Smooth muscle cell (in vitro differentiated cells): ENCODE measurements at regions not wholly inside any gene's neighbourhood (a gene's known extent, or its start where the extent isn't known, plus 50 kb on each side); places are given as distances from the start of the nearest gene placed in this dataset.

ENCODE experiments used
- DNase-seq: peaks from one replicate; lab custom pipeline; 2025; ENCODE audit not compliant: unreplicated experiment; lab: John Stamatoyannopoulos, UW
- H2AFZ ChIP-seq: fragments of 200-600 bp; sonication (generic); 2 replicates; pipeline ENCODE4 v1.6.0; 2016; ENCODE audit warnings: antibody characterized with exemption, low read depth, mild to moderate bottlenecking
- H3F3A ChIP-seq: fragments of 200-600 bp; sonication (generic); 2 replicates; pipeline ENCODE4 v1.6.0; 2017; ENCODE audit warnings: antibody characterized with exemption, low read depth
- H3K27ac ChIP-seq: fragments of 200-600 bp; sonication (generic); 2 replicates; pipeline ENCODE4 v1.5.1; 2016; ENCODE audit warnings: low read depth, mild to moderate bottlenecking
- H3K27me3 ChIP-seq: fragments of 200-600 bp; sonication (generic); 2 replicates; pipeline ENCODE4 v1.6.1; 2016; ENCODE audit warnings: low read depth, mild to moderate bottlenecking
- H3K36me3 ChIP-seq: fragments of 200-600 bp; sonication (generic); 2 replicates; pipeline ENCODE4 v1.5.1; 2016; ENCODE audit warnings: low read depth
- H3K4me1 ChIP-seq: fragments of 200-600 bp; sonication (generic); 2 replicates; pipeline ENCODE4 v1.5.1; 2016; ENCODE audit warnings: low read depth
- H3K4me2 ChIP-seq: fragments of 200-600 bp; sonication (generic); 2 replicates; pipeline ENCODE4 v1.6.0; 2016; ENCODE audit warnings: mild to moderate bottlenecking
- H3K4me3 ChIP-seq: fragments of 200-600 bp; sonication (generic); 2 replicates; pipeline ENCODE4 v1.5.1; 2016; ENCODE audit warnings: mild to moderate bottlenecking
- H3K79me2 ChIP-seq: fragments of 200-600 bp; sonication (generic); 2 replicates; pipeline ENCODE4 v1.6.0; 2016; ENCODE audit warnings: low read depth, mild to moderate bottlenecking
- H3K9ac ChIP-seq: fragments of 200-600 bp; sonication (generic); 2 replicates; pipeline ENCODE4 v1.6.0; 2016; ENCODE audit warnings: low read depth
- H3K9me3 ChIP-seq: fragments of 200-600 bp; sonication (generic); replicated peaks from 2 replicates; pipeline ENCODE4 v1.5.1; 2016; ENCODE audit warnings: low read depth
- H4K20me1 ChIP-seq: fragments of 200-600 bp; sonication (generic); 2 replicates; pipeline ENCODE4 v1.6.0; 2016; ENCODE audit warnings: low read depth
- CTCF ChIP-seq: fragments of 200-600 bp; sonication (generic); IDR thresholded peaks from 2 replicates; pipeline ENCODE4 v1.5.1; 2017; ENCODE audit warnings: borderline replicate concordance, mild to moderate bottlenecking, antibody characterized with exemption; ENCODE audit not compliant: insufficient read depth, poor library complexity, severe bottlenecking
- WGBS: methylation state at CpG from one replicate; pipeline ENCODE4 v1.1.7; 2016; ENCODE audit warnings: low lambda C conversion rate; 5-methylcytosine and 5-hydroxymethylcytosine counted together

DNA sequence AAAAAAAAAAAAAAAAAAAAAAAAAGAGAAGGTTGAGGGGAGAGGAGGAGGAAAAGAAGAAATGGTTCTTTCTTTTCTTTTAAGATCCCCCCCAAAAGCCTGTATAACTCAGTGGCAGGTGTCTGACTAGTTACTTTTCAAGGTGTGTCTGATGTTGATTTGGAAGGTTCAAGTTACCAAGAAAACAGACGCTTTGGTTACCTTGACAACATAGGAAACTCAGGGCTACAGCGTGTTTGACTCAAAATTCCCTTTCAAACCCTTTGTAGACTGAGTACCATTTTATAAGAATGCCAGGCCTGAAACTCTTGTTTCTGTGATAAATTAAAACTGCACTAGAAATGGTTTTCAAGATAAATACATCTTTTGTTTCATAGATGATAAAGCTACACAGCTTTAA is 286.8 kb downstream of the SKIDA1 start:
- Histone ChIP-seq H3K4me3 (no peak overlapping the region), H3K4me1 (no peaks in the 10 kb centered on the region), H3K4me2 (no peak overlapping the region), H3K79me2 (no peaks in the 10 kb centered on the region), H3K27me3 (no peaks in the 10 kb centered on the region), H2AFZ (no peak overlapping the region), H3K9me3 (no peaks in the 10 kb centered on the region), H4K20me1 (no peaks in the 10 kb centered on the region), H3K9ac (no peak overlapping the region), H3F3A (no peaks in the 10 kb centered on the region), H3K27ac (no peak overlapping the region), H3K36me3 (no peaks in the 10 kb centered on the region)
- no peak for DNase-seq
- WGBS, result 88% methylated on average over 2 of the region's 2 CpGs
- no peak for TF ChIP-seq CTCF

GRCh38 chr10:21238044-21238443 is 287.4 kb downstream of the SKIDA1 start:
- no peak for TF ChIP-seq CTCF
- DNase-seq, result no peak
- H3K27me3 ChIP-seq, result no peaks in the 10 kb centered on the region
- WGBS, result 93% methylated on average over 5 of the region's 5 CpGs
- no peaks in the 10 kb centered on the region for H3K36me3 ChIP-seq
- no peaks in the 10 kb centered on the region for H3F3A ChIP-seq
- no peak overlapping the region for H2AFZ ChIP-seq
- H4K20me1 ChIP-seq, result no peaks in the 10 kb centered on the region
- H3K4me2 ChIP-seq, result no peak overlapping the region
- H3K4me1 ChIP-seq, result no peaks in the 10 kb centered on the region
- H3K9me3 ChIP-seq, result no peaks in the 10 kb centered on the region
- H3K4me3 ChIP-seq, result no peak overlapping the region
- H3K9ac ChIP-seq, result no peak overlapping the region
- H3K27ac ChIP-seq, result no peak overlapping the region
- H3K79me2 ChIP-seq, result no peaks in the 10 kb centered on the region

DNA sequence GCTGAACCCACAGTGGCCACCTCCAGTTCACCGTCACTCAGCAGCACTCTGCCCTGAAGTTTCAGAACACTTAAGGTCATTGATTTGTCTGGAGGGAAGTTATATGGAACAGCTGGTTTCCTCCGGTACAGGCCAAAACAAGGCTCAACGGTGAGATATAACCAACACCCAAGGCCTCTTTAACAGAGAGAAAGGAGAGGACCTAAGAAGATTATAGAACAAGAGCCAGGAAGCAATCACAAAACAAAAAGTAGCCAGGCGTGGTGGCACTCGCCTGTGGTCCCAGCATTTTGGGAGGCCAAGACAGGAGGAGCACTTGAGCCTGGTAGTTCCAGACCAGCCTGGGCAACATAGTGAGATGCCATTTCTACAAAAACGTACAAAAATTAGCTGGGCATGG is 290.7 kb downstream of the SKIDA1 start:
- no peak for DNase-seq
- no peaks in the 10 kb centered on the region for H3F3A ChIP-seq

More for the DNA sequence above, 290.7 kb downstream of the SKIDA1 start:
- no peaks in the 10 kb centered on the region for H3K79me2 ChIP-seq
- no peak overlapping the region for H3K9ac ChIP-seq
- H3K27me3 ChIP-seq, result no peaks in the 10 kb centered on the region
- 96% methylated on average over 6 of the region's 6 CpGs for WGBS
- no peak for TF ChIP-seq CTCF
- H3K4me3 ChIP-seq, result no peak overlapping the region
- no peaks in the 10 kb centered on the region for H4K20me1 ChIP-seq
- H3K9me3 ChIP-seq, result no peaks in the 10 kb centered on the region
- no peaks in the 10 kb centered on the region for H3K4me1 ChIP-seq
- H2AFZ ChIP-seq, result no peak overlapping the region
- no peaks in the 10 kb centered on the region for H3K36me3 ChIP-seq
- no peak overlapping the region for H3K4me2 ChIP-seq
- H3K27ac ChIP-seq, result no peak overlapping the region
